Pancreas (tissue), 10 donors: ENCODE measurements at regions not wholly inside any gene's neighbourhood (a gene's known extent, or its start where the extent isn't known, plus 50 kb on each side); places are given as distances from the start of the nearest gene placed in this dataset.

Experiments
- ATAC-seq, 4 donors: fragments of 200-7000 bp; cut with Tn5 transposase; one replicate each; pipeline versions ENCODE4 v1.8.0 to v1.9.1; 2020; ENCODE audit warnings: mild to moderate bottlenecking in 4 of 4, moderate library complexity in 4 of 4
- DNase-seq, 6 donors: peaks; one replicate each; pipeline ENCODE4 v3.0.0-alpha.2; 2020
- FAIRE-seq: peaks from 2 replicates; lab custom pipeline; 2012; peaks lifted over from hg19 to GRCh38; lab: Jason Lieb, UNC
- H3K27ac ChIP-seq, 4 donors: fragments of 200-600 bp; sonication (generic); 1 replicate in 3 of 4; 2 replicates in 1 of 4; pipeline versions ENCODE4 v1.5.0 to v1.8.0; 2020
- H3K27me3 ChIP-seq, 4 donors: fragments of 200-600 bp; one replicate each; pipeline ENCODE4 v1.8.0; 2021
- H3K36me3 ChIP-seq, 3 donors: fragments of 200-600 bp; sonication (generic) in 1 of 3; one replicate each; pipeline versions ENCODE4 v1.5.0 to v1.8.0; 2020 to 2021
- H3K4me1 ChIP-seq, 3 donors: fragments of 200-600 bp; one replicate each; pipeline ENCODE4 v1.8.0; 2021
- H3K4me3 ChIP-seq, 4 donors: fragments of 200-600 bp; sonication (generic) in 2 of 4; one replicate each; pipeline versions ENCODE4 v1.5.0 to v1.8.0; 2020 to 2021
- H3K9me3 ChIP-seq, 4 donors: fragments of 200-600 bp; one replicate each; pipeline ENCODE4 v1.8.0; 2021
- WGBS, 2 donors: extraction: QIAGEN DNeasy Blood & Tissue Kit; methylation state at CpG; one replicate each; pipeline ENCODE4 v1.1.7; 2013; 5-methylcytosine and 5-hydroxymethylcytosine counted together
- intact Hi-C, 3 donors: fragments of 100-400 bp; cut with DNase I; formaldehyde crosslinking; loops; one replicate each; pipeline versions ENCODE4 v1.11.1 to v1.14.2; 2022
- TF ChIP-seq, protein P1 (sequence below), 4 donors: fragments of 200-600 bp; sonication (generic) in 3 of 4; IDR thresholded peaks; one replicate each; pipeline versions ENCODE4 v1.5.0 to v1.8.0; 2021; ENCODE audit warnings: antibody characterized with exemption in 4 of 4
- donor health status: healthy with polysubstance abuse.
- donor health status: DM: no; HTN: no; CAD: no; lungs with moderate emphysema.
- donor health status: DM: no; HTN: no; CAD: no.
- donor health status: control.
- donor health status: control.
- donor health status: Bipolar disorder and iron deficiency.
- donor health status: DM: yes; HTN: yes; CAD: no.
- donor health status: DM: no; HTN: no; CAD: no.
- donor health status: DM: no; HTN: no; CAD: no.
- donor health status: DM: yes; HTN: yes; CAD: no.

DNA sequence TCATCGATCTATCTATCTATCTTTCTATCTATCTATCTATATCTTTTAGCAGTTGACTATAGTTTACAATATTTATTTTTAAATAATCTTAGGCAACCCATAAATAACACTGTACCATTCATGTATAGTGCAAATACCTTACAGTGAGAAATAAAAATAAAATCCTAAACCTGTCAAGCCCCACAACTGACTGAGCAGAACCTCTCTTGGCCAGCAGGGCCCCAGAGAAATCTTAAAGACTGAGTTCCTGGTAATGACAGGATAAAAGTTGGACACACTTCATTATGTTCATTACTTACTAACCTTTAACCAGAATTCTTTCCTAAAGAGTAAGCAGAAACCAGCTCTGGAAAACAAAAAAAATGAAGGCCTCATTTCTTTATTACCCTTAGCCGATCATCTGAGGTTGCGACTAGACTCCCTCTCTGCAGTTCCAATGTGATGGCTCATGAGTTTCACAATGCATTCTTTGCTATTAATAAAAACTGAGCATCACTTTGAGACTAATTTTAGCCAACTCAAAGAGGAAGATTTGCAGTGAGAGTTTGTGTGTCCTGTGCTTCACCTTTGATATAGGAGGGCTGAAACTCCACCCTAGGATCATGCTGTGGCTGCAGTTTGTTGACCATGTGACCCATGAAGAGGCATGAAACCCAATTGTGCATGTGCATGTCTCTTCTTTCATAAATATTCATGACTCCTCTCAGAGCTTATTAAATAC lies 1072.0 kb downstream of the NSUN3 start:
- H3K36me3 ChIP-seq = no peaks in the 10 kb centered on the region
- no peak overlapping the region for H3K27ac ChIP-seq
- no peak overlapping the region for H3K4me3 ChIP-seq
- TF ChIP-seq, protein P1, sequence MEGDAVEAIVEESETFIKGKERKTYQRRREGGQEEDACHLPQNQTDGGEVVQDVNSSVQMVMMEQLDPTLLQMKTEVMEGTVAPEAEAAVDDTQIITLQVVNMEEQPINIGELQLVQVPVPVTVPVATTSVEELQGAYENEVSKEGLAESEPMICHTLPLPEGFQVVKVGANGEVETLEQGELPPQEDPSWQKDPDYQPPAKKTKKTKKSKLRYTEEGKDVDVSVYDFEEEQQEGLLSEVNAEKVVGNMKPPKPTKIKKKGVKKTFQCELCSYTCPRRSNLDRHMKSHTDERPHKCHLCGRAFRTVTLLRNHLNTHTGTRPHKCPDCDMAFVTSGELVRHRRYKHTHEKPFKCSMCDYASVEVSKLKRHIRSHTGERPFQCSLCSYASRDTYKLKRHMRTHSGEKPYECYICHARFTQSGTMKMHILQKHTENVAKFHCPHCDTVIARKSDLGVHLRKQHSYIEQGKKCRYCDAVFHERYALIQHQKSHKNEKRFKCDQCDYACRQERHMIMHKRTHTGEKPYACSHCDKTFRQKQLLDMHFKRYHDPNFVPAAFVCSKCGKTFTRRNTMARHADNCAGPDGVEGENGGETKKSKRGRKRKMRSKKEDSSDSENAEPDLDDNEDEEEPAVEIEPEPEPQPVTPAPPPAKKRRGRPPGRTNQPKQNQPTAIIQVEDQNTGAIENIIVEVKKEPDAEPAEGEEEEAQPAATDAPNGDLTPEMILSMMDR (IDR thresholded peaks at IDR 0.05) = no peak
- ATAC-seq (no peak), DNase-seq (no peak), FAIRE-seq (no peak)
- H3K27me3 ChIP-seq = no peaks in the 10 kb centered on the region
- H3K9me3 ChIP-seq = no peaks in the 10 kb centered on the region
- 83 to 89% methylated on average over 3 of the region's 3 CpGs for WGBS, 2 donors
- intact Hi-C loops = no loop called here
- H3K4me1 ChIP-seq = no peaks in the 10 kb centered on the region

DNA sequence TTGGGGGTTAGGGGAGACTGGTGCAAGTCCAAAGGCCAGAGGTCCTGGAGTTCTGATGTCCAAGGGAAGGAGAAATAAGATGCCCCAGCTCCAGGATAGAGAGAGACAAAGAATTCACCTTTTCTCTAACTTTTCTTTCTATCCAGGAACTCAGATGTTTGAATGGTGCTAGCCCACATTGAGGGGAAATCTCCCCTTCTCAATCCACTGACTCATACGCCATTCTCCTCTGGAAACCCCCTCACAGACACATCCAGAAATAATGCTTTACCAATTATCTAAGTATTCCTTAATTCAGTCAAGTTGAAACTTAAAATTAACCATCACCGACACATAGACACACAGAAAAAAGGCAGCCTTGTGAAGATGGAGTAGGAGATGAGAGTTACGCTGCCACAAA lies 1085.2 kb downstream of the NSUN3 start:
- TF ChIP-seq, protein P1 (IDR thresholded peaks at IDR 0.05) = no peak
- Histone ChIP-seq H3K36me3 (no peaks in the 10 kb centered on the region), H3K4me3 (no peak overlapping the region), H3K4me1 (no peaks in the 10 kb centered on the region), H3K27ac (no peak overlapping the region), H3K27me3 (peaks cover 0 to 7% (median 0%) of the 10 kb centered on the region in 4 donors), H3K9me3 (no peaks in the 10 kb centered on the region)
- FAIRE-seq = no peak
- intact Hi-C loops = no loop called here
- DNase-seq = no peak
- no peak for ATAC-seq
- 81 to 85% methylated on average over 3 of the region's 3 CpGs for WGBS, 2 donors

DNA sequence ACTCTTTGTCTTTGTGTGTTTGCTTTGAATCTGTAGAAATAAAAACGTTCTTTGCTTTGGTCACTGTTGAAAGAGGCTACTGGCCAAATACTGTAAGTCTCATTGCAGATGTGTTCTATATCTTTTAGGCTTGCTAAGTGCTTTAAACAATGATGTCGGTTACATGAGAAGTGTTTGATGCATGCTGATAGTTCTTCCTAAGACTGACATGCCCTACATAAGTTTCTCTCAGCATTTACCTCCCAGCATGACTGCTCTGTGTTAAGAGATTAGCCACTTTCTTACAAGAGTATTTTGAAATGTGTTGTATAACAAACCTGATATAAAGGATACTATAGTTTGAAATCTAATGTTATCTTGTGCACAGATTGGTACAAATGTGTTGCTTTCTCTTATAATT lies 1088.7 kb downstream of the NSUN3 start:
- Histone ChIP-seq H3K27ac (no peak overlapping the region), H3K9me3 (no peaks in the 10 kb centered on the region), H3K27me3 (peaks cover 0 to 7% (median 0%) of the 10 kb centered on the region in 4 donors), H3K4me1 (no peaks in the 10 kb centered on the region), H3K4me3 (no peak overlapping the region), H3K36me3 (no peaks in the 10 kb centered on the region)
- FAIRE-seq (no peak), ATAC-seq (no peak), DNase-seq (no peak)
- WGBS, 2 donors = 32% methylated on average over 2 of the region's 2 CpGs
- intact Hi-C loops = no loop called here
- TF ChIP-seq, protein P1 (IDR thresholded peaks at IDR 0.05) = no peak

DNA sequence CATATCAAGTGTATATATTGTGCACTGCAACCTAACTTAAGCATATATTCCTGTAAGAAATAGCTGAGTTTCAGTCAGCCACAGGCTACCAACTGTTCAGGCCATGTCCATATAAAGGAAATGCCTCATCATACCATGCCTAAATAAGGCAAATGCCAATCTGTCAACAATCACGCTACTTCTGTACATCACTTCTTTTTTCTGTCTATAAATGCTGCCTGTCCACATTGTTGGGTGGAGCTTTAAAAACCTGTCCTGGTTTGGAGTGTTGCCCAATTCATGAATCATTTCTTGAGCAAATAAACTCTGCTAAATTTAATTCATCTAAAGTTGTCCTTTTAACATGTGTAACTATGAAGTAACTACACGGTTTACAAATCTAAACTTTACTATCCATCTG lies 1091.9 kb downstream of the NSUN3 start:
- 29 to 37% methylated on average over 2 of the region's 2 CpGs for WGBS, 2 donors
- no peaks in the 10 kb centered on the region for H3K9me3 ChIP-seq
- no peak for FAIRE-seq
- no peak overlapping the region for H3K27ac ChIP-seq
- H3K4me1 ChIP-seq = no peaks in the 10 kb centered on the region
- DNase-seq = no peak
- peak in 2 of 4 donors; percentile 12 for ATAC-seq
- TF ChIP-seq, protein P1 (IDR thresholded peaks at IDR 0.05) = no peak
- H3K4me3 ChIP-seq = no peak overlapping the region
- H3K36me3 ChIP-seq = no peaks in the 10 kb centered on the region
- peaks cover 0 to 7% (median 0%) of the 10 kb centered on the region in 4 donors for H3K27me3 ChIP-seq
- intact Hi-C loops = no loop called here

DNA sequence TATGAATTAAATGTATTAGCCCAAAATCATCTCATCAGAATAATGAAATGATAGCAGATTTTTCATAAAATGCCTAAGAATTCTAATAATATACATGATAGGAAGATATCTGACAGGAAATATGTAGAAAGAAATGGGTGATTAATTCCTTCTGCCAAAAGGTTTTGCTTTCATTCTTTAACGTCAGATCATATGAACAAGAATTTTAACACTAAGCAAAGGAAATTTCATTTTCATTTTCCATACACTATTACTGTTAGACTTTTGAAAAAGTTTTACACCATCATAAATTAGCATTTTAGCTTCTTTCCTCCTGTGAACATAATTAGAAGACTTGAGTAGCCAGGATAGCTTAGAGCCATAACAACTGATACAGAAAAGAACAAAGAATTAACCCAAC lies 1099.9 kb downstream of the NSUN3 start:
- intact Hi-C loops = no loop called here
- FAIRE-seq (no peak), ATAC-seq (no peak), DNase-seq (no peak)
- Histone ChIP-seq H3K27me3 (no peaks in the 10 kb centered on the region), H3K4me1 (no peaks in the 10 kb centered on the region), H3K36me3 (no peaks in the 10 kb centered on the region), H3K9me3 (no peaks in the 10 kb centered on the region), H3K27ac (no peak overlapping the region), H3K4me3 (no peak overlapping the region)
- 53 to 65% methylated on average over 1 of the region's 1 CpG for WGBS, 2 donors
- TF ChIP-seq, protein P1 (IDR thresholded peaks at IDR 0.05) = no peak
